Adrenal gland (tissue), 9 donors: ENCODE measurements at regions not wholly inside any gene's neighbourhood (a gene's known extent, or its start where the extent isn't known, plus 50 kb on each side); places are given as distances from the start of the nearest gene placed in this dataset.

Experiments used
- DNase-seq, 7 donors: peaks; one replicate each; pipeline ENCODE4 v3.0.0-alpha.2; 2019 to 2020
- H3K27ac ChIP-seq, 5 donors: fragments of 200-600 bp; sonication (generic) in 4 of 5; 1 replicate in 3 of 5; 2 replicates in 2 of 5; pipeline versions ENCODE4 v1.5.1 to v1.8.0; 2016 to 2020; ENCODE audit warnings: mild to moderate bottlenecking in 1 of 5
- H3K27me3 ChIP-seq: fragments of 200-600 bp; 2 replicates; pipeline ENCODE4 v1.8.0; 2021
- H3K36me3 ChIP-seq, 2 donors: fragments of 200-600 bp; replicated peaks in 1 of 2; 1 replicate in 1 of 2; 2 replicates in 1 of 2; pipeline versions ENCODE4 v1.5.1 to v1.8.0; 2018 to 2022
- H3K4me1 ChIP-seq, 2 donors: fragments of 200-600 bp; replicated peaks in 1 of 2; 1 replicate in 1 of 2; 2 replicates in 1 of 2; pipeline versions ENCODE4 v1.5.1 to v1.8.0; 2018 to 2021
- H3K4me3 ChIP-seq, 4 donors: fragments of 200-600 bp; sonication (generic) in 3 of 4; one replicate each; pipeline ENCODE4 v1.5.1; 2016 to 2018
- H3K9me3 ChIP-seq, 3 donors: fragments of 200-600 bp; sonication (generic) in 1 of 3; replicated peaks in 1 of 3; 1 replicate in 2 of 3; 2 replicates in 1 of 3; pipeline versions ENCODE4 v1.5.1 to v1.8.0; 2016 to 2021
- CTCF ChIP-seq, 6 experiments: fragments of 450-650 bp in 4 of 6; fragments of 200-600 bp in 2 of 6; sonication (generic) in 1 of 6; IDR thresholded peaks; 1 replicate in 5 of 6; 2 replicates in 1 of 6; pipeline versions ENCODE4 v1.5.1 to v1.8.0; 2016 to 2021; ENCODE audit warnings: antibody characterized with exemption in 6 of 6, mild to moderate bottlenecking in 2 of 6, moderate library complexity in 1 of 6
- POLR2A ChIP-seq, 2 donors: fragments of 450-650 bp; IDR thresholded peaks; one replicate each; pipeline ENCODE4 v1.6.1; 2017; ENCODE audit warnings: antibody characterized with exemption in 2 of 2, mild to moderate bottlenecking in 2 of 2, moderate library complexity in 1 of 2
- WGBS, 4 donors: extraction: QIAGEN DNeasy Blood & Tissue Kit in 2 of 4; methylation state at CpG; one replicate each; pipeline versions ENCODE4 v1.1.5 to v1.1.7; 2013 to 2017; 5-methylcytosine and 5-hydroxymethylcytosine counted together
- intact Hi-C, 2 donors: fragments of 100-400 bp; cut with DNase I; formaldehyde crosslinking; loops; one replicate each; pipeline versions ENCODE4 v1.14.1 to v1.15.0; 2022 to 2023
- donor health status: healthy with polysubstance abuse.
- donor health status: Bipolar disorder and iron deficiency.
- donor health status: DM: yes; HTN: yes; CAD: no.
- donor health status: DM: no; HTN: no; CAD: no.
- donor health status: DM: no; HTN: no; CAD: no.

- Histone ChIP-seq H3K9me3 (no peaks in the 10 kb centered on the region), H3K4me1 (no peaks in the 10 kb centered on the region), H3K4me3 (no peak overlapping the region), H3K36me3 (no peaks in the 10 kb centered on the region), H3K27me3 (no peaks in the 10 kb centered on the region), H3K27ac (no peak overlapping the region)
- intact Hi-C loops, result no loop called here
- TF ChIP-seq POLR2A (IDR thresholded peaks at IDR 0.05), result no peak
- no peak for TF ChIP-seq CTCF (IDR thresholded peaks at IDR 0.05)
- 67 to 87% (median 81%) methylated on average over 2 of the region's 2 CpGs for WGBS, 4 donors
- no peak for DNase-seq
Observed at GRCh38 chr14:57013987-57014386, 203.7 kb upstream of the OTX2 start.

DNA sequence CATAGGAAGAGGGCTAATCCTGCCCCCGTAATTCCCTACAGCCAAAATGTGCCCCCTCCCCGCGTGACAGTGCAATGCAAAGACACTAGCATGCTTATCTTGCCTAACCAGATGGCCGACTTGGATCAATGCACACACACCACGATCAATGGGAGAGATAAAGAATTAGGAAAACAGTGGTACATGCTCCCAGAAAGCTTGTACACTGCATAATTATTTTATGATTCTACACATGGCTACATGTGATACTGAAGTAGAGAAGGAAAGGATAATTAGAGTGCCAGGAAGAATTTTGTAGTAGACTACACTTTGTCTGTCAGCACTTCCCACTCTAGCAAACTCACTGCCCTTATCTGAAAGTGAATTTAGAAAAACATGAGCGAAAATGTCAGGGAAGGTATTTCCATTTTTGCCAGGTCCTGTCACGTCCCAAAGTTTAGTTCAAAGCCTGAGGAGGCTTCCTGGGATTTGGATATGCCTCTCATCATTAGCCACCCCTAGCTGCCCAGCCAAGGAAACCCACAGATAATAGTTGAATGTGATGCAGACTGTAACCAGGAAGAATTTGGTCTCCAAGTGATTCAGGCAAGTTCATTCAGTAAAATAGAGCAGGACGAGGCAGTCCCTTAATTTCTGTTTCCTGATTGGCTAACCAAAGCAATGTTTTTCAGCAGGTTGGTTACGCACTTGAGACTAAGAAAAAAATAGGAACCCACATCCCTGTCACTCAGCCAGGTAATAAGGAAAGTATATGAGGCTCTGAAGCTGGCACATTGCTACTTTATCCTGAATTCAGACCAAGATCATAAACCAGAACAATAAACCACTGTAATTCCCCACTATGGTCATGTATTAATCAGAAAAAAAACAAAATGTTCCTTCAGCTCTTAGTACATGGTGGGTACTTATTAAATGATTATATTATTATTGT lies 199.6 kb upstream of the OTX2 start:
- no peak for DNase-seq
- no peak for TF ChIP-seq CTCF (IDR thresholded peaks at IDR 0.05)
- TF ChIP-seq POLR2A (IDR thresholded peaks at IDR 0.05), result no peak
- no peaks in the 10 kb centered on the region for H3K4me1 ChIP-seq
- H3K27me3 ChIP-seq, result peaks cover 8% of the 10 kb centered on the region
- no peak overlapping the region for H3K4me3 ChIP-seq
- no peaks in the 10 kb centered on the region for H3K9me3 ChIP-seq
- WGBS, 4 donors, result 45 to 53% (median 46%) methylated on average over 9 of the region's 9 CpGs
- H3K27ac ChIP-seq, result no peak overlapping the region
- H3K36me3 ChIP-seq, result no peaks in the 10 kb centered on the region
- intact Hi-C loops, result no loop called here

GRCh38 chr14:57008534-57008933 lies 198.3 kb upstream of the OTX2 start:
- Histone ChIP-seq H3K9me3 (no peaks in the 10 kb centered on the region), H3K27me3 (peaks cover 8% of the 10 kb centered on the region), H3K27ac (no peak overlapping the region), H3K4me3 (no peak overlapping the region), H3K36me3 (no peaks in the 10 kb centered on the region), H3K4me1 (no peaks in the 10 kb centered on the region)
- no peak for TF ChIP-seq CTCF (IDR thresholded peaks at IDR 0.05)
- no peak for TF ChIP-seq POLR2A (IDR thresholded peaks at IDR 0.05)
- no peak for DNase-seq
- intact Hi-C loops, result no loop called here
- WGBS, 4 donors, result 50 to 61% (median 52%) methylated on average over 3 of the region's 3 CpGs

DNA sequence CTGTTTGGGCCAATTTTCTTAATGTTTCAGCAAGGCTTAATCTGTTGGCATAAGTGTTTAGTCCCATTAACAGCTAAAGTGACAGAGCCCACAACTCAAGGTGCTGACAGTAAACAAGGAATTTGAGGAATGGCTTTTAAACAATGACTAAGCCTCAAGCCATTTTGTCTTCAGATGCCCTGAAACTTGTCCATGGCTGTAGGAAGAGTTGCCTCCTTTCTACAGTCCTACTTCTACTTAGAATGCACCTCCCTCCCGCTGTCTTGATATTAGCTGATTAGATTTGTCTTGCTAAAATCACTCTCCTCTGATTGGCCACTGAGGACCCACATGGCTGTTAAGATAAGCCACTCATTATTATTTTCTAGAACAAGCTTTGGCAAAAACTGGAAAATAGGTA lies 188.4 kb upstream of the OTX2 start:
- H3K4me3 ChIP-seq, result no peak overlapping the region
- intact Hi-C loops, result no loop called here
- whole genome bisulfite sequencing, 4 donors, result 77 to 96% (median 85%) methylated on average over 1 of the region's 1 CpG
- H3K27ac ChIP-seq, result no peak overlapping the region
- DNase-seq, result no peak
- no peaks in the 10 kb centered on the region for H3K4me1 ChIP-seq
- no peak for TF ChIP-seq POLR2A (IDR thresholded peaks at IDR 0.05)
- TF ChIP-seq CTCF (IDR thresholded peaks at IDR 0.05), result no peak
- no peaks in the 10 kb centered on the region for H3K9me3 ChIP-seq
- H3K36me3 ChIP-seq, result no peaks in the 10 kb centered on the region
- no peaks in the 10 kb centered on the region for H3K27me3 ChIP-seq
